NCI-H345 treated with DMSO at 0.1 percent for 48 hours (cell line): ENCODE measurements at regions not wholly inside any gene's neighbourhood (a gene's known extent, or its start where the extent isn't known, plus 50 kb on each side); places are given as distances from the start of the nearest gene placed in this dataset.

Source experiments
- DNase-seq: peaks from one replicate; lab custom pipeline; 2025; ENCODE audit not compliant: unreplicated experiment; lab: John Stamatoyannopoulos, UW

DNA sequence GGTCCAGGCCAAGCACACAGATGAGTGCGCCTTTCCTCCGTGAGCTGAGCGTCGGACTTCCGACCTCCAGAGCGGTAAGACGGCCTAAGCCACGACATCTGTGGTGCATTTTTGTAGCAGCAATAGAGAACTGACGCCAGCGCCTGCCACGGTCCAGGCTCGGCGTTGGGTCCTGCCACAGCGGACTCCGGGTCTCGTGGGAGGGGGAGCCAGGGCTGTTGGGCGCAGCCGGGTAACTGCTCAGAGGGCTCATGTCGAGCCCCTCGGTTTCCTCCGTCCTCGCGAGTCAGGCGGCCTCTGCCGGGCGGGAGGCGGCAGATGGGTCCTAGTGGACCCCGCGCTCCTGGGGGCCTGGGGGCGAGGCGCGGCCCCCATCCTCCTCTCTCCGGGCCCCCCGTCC, 216.1 kb downstream of the QKI start:
- no peak for DNase-seq

DNA sequence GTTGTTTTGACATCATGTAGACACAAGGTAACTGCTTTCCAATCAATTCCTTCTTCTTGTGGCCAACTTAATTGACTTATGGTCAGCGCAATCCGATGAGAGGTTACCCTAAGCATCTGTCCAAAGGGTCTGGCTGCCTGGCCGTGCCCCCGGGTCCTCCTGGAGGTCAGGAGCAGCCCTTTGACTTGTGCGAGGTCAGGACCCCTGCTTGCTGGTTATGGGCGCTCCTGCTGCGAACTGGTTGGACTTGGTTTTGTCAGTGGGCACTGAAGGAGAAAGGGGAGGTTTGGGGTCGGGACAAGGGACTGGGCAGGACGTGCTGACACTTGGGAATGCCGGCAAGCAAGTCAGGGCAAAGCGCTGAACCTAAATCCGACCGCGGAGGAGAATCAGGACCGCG, 215.6 kb downstream of the QKI start:
- no peak for DNase-seq
